ENCODE measurements at regions not wholly inside any gene's neighbourhood (a gene's known extent, or its start where the extent isn't known, plus 50 kb on each side); places are given as distances from the start of the nearest gene placed in this dataset.

DNA sequence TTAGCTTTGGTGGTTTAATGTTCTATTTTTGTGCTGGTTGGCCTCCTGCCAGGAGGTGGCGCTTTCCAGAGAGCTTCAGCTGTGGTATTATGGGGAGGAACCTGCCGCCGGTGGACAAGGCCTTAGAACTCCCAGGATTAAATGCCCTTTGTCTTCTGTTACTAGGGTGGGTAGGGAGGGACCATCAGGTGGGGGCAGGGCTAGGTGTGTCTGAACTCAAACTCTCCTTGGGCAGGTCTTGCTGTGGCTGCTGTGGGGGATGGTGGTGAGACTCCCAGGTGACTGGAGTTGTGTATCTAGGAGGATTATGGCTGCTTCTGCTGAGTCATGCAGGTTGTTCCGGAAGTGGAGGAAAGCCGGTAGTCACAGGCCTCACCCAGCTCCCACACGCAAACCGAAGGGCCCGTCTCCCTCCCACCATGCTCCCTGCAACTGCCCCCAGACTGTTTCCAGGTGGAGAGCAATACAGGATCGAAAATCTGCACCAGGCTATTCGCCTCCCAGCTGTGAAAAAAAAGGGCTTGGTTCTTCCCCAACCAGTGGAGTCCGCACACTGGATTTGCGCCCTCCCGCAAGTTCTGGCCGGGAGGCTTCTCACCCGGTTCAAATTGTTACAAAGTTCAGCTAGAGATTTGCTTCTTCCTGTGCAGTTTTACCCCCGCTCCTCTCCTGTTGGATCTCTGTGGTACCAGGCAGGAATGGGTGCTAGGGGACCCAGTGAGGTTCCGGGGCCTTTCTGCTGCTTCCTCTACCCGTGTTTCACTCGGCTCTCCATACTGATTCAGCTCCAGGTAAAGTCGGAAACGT is 220.5 kb downstream of the CENPF start:
- TF ChIP-seq POLR2AphosphoS5 (IDR thresholded peaks at IDR 0.05) (no peak), EP300 (IDR thresholded peaks at IDR 0.05) (no peak)
- TF ChIP-seq, protein P1, sequence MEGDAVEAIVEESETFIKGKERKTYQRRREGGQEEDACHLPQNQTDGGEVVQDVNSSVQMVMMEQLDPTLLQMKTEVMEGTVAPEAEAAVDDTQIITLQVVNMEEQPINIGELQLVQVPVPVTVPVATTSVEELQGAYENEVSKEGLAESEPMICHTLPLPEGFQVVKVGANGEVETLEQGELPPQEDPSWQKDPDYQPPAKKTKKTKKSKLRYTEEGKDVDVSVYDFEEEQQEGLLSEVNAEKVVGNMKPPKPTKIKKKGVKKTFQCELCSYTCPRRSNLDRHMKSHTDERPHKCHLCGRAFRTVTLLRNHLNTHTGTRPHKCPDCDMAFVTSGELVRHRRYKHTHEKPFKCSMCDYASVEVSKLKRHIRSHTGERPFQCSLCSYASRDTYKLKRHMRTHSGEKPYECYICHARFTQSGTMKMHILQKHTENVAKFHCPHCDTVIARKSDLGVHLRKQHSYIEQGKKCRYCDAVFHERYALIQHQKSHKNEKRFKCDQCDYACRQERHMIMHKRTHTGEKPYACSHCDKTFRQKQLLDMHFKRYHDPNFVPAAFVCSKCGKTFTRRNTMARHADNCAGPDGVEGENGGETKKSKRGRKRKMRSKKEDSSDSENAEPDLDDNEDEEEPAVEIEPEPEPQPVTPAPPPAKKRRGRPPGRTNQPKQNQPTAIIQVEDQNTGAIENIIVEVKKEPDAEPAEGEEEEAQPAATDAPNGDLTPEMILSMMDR (IDR thresholded peaks at IDR 0.05): no peak
